ENCODE measurements at regions not wholly inside any gene's neighbourhood (a gene's known extent, or its start where the extent isn't known, plus 50 kb on each side); places are given as distances from the start of the nearest gene placed in this dataset.

DNA sequence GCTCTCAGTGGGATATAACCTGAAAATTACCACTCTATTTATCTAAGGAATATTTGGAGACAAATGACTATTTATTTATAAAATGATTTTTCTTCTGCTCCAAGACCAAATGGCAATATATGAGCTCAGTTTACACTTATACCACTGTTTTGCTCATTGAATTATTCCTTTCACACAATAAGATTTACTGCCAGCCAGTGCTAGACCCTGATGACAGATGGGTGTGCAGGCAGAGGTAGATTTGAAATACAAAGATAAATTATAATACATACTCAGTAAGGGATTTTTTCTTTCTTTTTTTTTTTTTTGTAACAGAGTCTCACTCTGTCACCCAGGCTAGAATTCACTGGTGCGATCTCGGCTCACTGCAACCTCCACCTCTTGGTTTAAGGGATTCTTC lies 980.3 kb downstream of the EPHA3 start:
- Histone ChIP-seq H3K18ac (ENCODE audit: extremely low read depth, low read length) (no peak overlapping the region), H3K4me1 (replicated peaks in 1 of 4; ENCODE audit: control insufficient read depth in 3 of 4, insufficient read depth in 4 of 4, low read length in 3 of 4) (peaks cover 0 to 8% (median 1%) of the 10 kb centered on the region in 4 experiments; a peak in 2 of 7 replicates), H2BK5ac (ENCODE audit: low read depth, low read length) (no peak overlapping the region), H2BK12ac (ENCODE audit: low read depth, low read length) (no peak overlapping the region), H3K36me3 (ENCODE audit: control insufficient read depth in 2 of 4, insufficient read depth in 4 of 4, low read length in 3 of 4) (no peaks in the 10 kb centered on the region), H4K91ac (replicated peaks; ENCODE audit: insufficient read length, low read length) (no peak overlapping the region), H3K4me2 (ENCODE audit: insufficient read depth in 1 of 2, low read depth in 2 of 2, low read length in 2 of 2) (no peak overlapping the region), H3K79me2 (ENCODE audit: control insufficient read depth in 1 of 2, insufficient read depth in 2 of 2, low read length in 2 of 2) (no peaks in the 10 kb centered on the region), H3K27ac (ENCODE audit: low read depth, low read length) (no peak overlapping the region), H2AFZ (ENCODE audit: low read length) (no peak overlapping the region), H2BK120ac (replicated peaks; ENCODE audit: low read depth, low read length) (no peak overlapping the region), H2BK20ac (ENCODE audit: low read length) (no peak overlapping the region), H2AK5ac (ENCODE audit: low read depth, low read length) (no peak overlapping the region), H3K23ac (ENCODE audit: insufficient read length) (no peak overlapping the region), H3K9me3 (ENCODE audit: insufficient read depth in 2 of 2, low read depth in 1 of 2, low read length in 1 of 2) (no peaks in the 10 kb centered on the region), H3K4ac (replicated peaks; ENCODE audit: insufficient read length, low read depth, low read length) (no peak overlapping the region), H3K9ac (replicated peaks in 1 of 4; ENCODE audit: extremely low read depth in 1 of 4, low read depth in 3 of 4, low read length in 3 of 4) (no peak overlapping the region), H3K56ac (replicated peaks; ENCODE audit: insufficient read length, low read depth, low read length) (no peak overlapping the region), H3K4me3 (ENCODE audit: extremely low read depth in 1 of 4, insufficient read depth in 2 of 4, low read depth in 3 of 4, low read length in 4 of 4) (no peak overlapping the region), H4K5ac (ENCODE audit: insufficient read length, low read depth, low read length) (no peak overlapping the region), H4K8ac (ENCODE audit: extremely low read depth, insufficient read depth, low read length) (no peak overlapping the region), H3K23me2 (ENCODE audit: low read depth, low read length) (no peaks in the 10 kb centered on the region), H4K20me1 (replicated peaks in 1 of 2; ENCODE audit: control insufficient read depth in 1 of 2, insufficient read depth in 2 of 2, low read length in 2 of 2) (no peaks in the 10 kb centered on the region), H3K14ac (ENCODE audit: insufficient read length) (no peak overlapping the region), H3K27me3 (replicated peaks in 1 of 4; ENCODE audit: control insufficient read depth in 3 of 4, extremely low read depth in 1 of 4, insufficient read depth in 3 of 4, low read length in 3 of 4) (no peaks in the 10 kb centered on the region), H2BK15ac (ENCODE audit: low read length) (no peak overlapping the region), H3K79me1 (ENCODE audit: low read depth, low read length) (no peaks in the 10 kb centered on the region)
- WGBS, 2 experiments (ENCODE audit: extremely low coverage in 1 of 2, insufficient coverage in 1 of 2, insufficient read length in 1 of 2, insufficient replicate concordance in 2 of 2, low coverage in 1 of 2, low lambda C conversion rate in 2 of 2, missing lambda C conversion rate in 1 of 2) = 81% methylated on average over 2 of the region's 2 CpGs; no CpG with 5 or more reads in 1 of the 2 experiments
- CTCF ChIA-PET (ENCODE audit: partially characterized antibody) = interaction anchor here (0.7 to 1.5 kb wide), 4 partner anchors 8 to 236 kb away, joined by 3 to 5 read pairs (median 3); no protein-coding TSS in a partner anchor
- no peak for DNase-seq (ENCODE audit: low read depth in 1 of 2, low spot score in 2 of 2)
- POLR2A ChIA-PET (ENCODE audit: partially characterized antibody) = no interaction called here
- no peak for FAIRE-seq
- TF ChIP-seq GABPA (IDR thresholded peaks at IDR 0.05; ENCODE audit: borderline replicate concordance, insufficient read depth, low read length) = no peak
- no peak for TF ChIP-seq NANOG (IDR thresholded peaks at IDR 0.05; ENCODE audit: insufficient read depth, low read depth, low read length, poor library complexity, severe bottlenecking)
- TF ChIP-seq, protein P1, sequence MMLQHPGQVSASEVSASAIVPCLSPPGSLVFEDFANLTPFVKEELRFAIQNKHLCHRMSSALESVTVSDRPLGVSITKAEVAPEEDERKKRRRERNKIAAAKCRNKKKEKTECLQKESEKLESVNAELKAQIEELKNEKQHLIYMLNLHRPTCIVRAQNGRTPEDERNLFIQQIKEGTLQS (IDR thresholded peaks at IDR 0.05; ENCODE audit: insufficient read depth, low read depth, low read length) = no peak
- TF ChIP-seq CEBPB (IDR thresholded peaks at IDR 0.05; ENCODE audit: low read depth, low read length) = no peak
- no peak for TF ChIP-seq SAP30 (IDR thresholded peaks at IDR 0.05; ENCODE audit: insufficient read depth, insufficient replicate concordance, low read length)
- no peak for TF ChIP-seq TCF12 (IDR thresholded peaks at IDR 0.05; ENCODE audit: low read depth, low read length)
- TF ChIP-seq, protein P2, sequence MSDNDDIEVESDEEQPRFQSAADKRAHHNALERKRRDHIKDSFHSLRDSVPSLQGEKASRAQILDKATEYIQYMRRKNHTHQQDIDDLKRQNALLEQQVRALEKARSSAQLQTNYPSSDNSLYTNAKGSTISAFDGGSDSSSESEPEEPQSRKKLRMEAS (IDR thresholded peaks at IDR 0.05) = no peak
- no peak for TF ChIP-seq SP4 (IDR thresholded peaks at IDR 0.05; ENCODE audit: low read length)
- TF ChIP-seq RNF2 (IDR thresholded peaks at IDR 0.05; ENCODE audit: borderline replicate concordance, low read depth, low read length, missing control alignments, poor library complexity, severe bottlenecking) = no peak
- no peak for TF ChIP-seq TEAD4 (IDR thresholded peaks at IDR 0.05; ENCODE audit: low read depth, low read length)
- TF ChIP-seq RXRA (IDR thresholded peaks at IDR 0.05; ENCODE audit: insufficient read depth, low read depth, low read length) = no peak
- no peak for TF ChIP-seq SP2 (IDR thresholded peaks at IDR 0.05; ENCODE audit: low read length)
- TF ChIP-seq BCL11A (IDR thresholded peaks at IDR 0.05; ENCODE audit: low read depth in 2 of 2, low read length in 2 of 2) = no peak
- TF ChIP-seq GTF2F1 (IDR thresholded peaks at IDR 0.05; ENCODE audit: borderline replicate concordance, low read depth, low read length) = no peak

Measured in H1 (cell line).